Activated CD4-positive, alpha-beta T cell treated with anti-CD3 and anti-CD28 coated beads for 36 hours (primary cell): ENCODE measurements at regions not wholly inside any gene's neighbourhood (a gene's known extent, or its start where the extent isn't known, plus 50 kb on each side); places are given as distances from the start of the nearest gene placed in this dataset.

Source experiments
- ATAC-seq: fragments of 200-7000 bp; cut with Tn5 transposase; one replicate; pipeline ENCODE4 v1.10.0; 2021; ENCODE audit warnings: mild to moderate bottlenecking, moderate library complexity
- CTCF ChIA-PET: fragments of 350-600 bp; sonication (Branson Sonifier 250); formaldehyde crosslinking; loops from one replicate; lab custom pipeline; 2021; ENCODE audit warnings: antibody characterized with exemption; lab: Charles Lee
- POLR2A ChIA-PET: fragments of 350-600 bp; sonication (Branson Sonifier 250); formaldehyde crosslinking; loops from one replicate; lab custom pipeline; 2021; ENCODE audit warnings: antibody characterized with exemption, inconsistent platforms; lab: Charles Lee
- DNase-seq: peaks from one replicate; pipeline ENCODE4 v3.0.0-alpha.2; 2020
- H3K27ac Mint-ChIP-seq: one replicate; pipeline ENCODE4 v1.8.0; 2021; ENCODE audit warnings: mixed read lengths
- H3K27me3 Mint-ChIP-seq: one replicate; pipeline ENCODE4 v1.8.0; 2021; ENCODE audit warnings: mixed read lengths
- H3K36me3 Mint-ChIP-seq: one replicate; pipeline ENCODE4 v1.8.0; 2021; ENCODE audit warnings: low read depth, mixed read lengths
- H3K4me1 Mint-ChIP-seq: one replicate; pipeline ENCODE4 v1.8.0; 2021; ENCODE audit warnings: mixed read lengths
- H3K4me3 Mint-ChIP-seq: one replicate; pipeline ENCODE4 v1.8.0; 2021; ENCODE audit warnings: mild to moderate bottlenecking, moderate library complexity, mixed read lengths
- H3K9me3 Mint-ChIP-seq: one replicate; pipeline ENCODE4 v1.8.0; 2021; ENCODE audit warnings: low read depth, mixed read lengths
- intact Hi-C, 2 experiments: fragments of 100-400 bp; cut with DNase I in 1 of 2; cut with micrococcal nuclease in 1 of 2; formaldehyde crosslinking; loops; one replicate each; pipeline versions ENCODE4 v1.14.2 to v1.15.1; 2022 to 2024; cut with DNase I, micrococcal nuclease

DNA sequence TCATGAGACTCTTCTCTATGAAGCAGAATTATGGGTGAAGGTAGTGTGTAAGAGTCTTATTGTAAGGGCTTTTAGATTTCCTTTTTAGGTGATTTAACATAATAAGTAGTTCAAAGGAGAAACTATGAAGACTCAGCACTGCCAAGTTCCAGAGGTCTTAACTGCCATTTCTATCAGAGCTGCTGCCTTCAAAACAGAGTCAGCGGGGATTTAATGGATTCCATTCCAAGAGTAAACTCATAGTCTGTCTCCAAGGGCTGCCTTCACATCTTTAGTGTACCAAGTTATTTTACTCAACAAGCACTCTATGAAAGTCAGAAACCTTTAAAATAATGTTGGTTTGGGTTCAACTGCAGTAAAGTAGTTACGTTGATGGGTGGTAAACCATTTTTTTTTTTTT is 289.6 kb upstream of the HTR2A start:
- no peaks in the 10 kb centered on the region for H3K9me3 Mint-ChIP-seq
- ATAC-seq, result no peak
- H3K27ac Mint-ChIP-seq, result no peak overlapping the region
- ChIA-PET POLR2A (no interaction called here), CTCF (no interaction called here)
- H3K27me3 Mint-ChIP-seq, result peaks cover 18% of the 10 kb centered on the region
- H3K4me3 Mint-ChIP-seq, result no peak overlapping the region
- intact Hi-C loops, result no loop called here
- H3K4me1 Mint-ChIP-seq, result no peaks in the 10 kb centered on the region
- no peaks in the 10 kb centered on the region for H3K36me3 Mint-ChIP-seq
- no peak for DNase-seq

DNA sequence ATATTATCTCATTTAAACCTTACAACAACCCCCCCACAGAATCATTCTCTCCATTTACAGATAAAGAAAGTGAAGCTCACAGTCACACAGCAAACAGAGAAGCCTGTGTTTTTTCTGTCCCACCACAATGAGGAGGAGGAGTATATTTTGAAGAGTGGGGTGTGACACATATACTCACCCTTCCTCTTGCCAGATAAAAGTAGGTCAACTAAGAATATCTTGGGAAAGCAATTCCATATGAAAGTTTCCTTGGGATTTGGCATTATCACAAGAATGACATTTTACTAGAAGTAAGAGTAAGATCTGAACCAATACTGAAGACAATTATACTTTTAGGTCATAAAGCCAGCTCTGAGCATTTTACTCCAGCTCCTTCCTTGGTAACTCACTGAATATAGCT is 287.5 kb upstream of the HTR2A start:
- no peak overlapping the region for H3K27ac Mint-ChIP-seq
- ATAC-seq, result no peak
- intact Hi-C loops, result no loop called here
- ChIA-PET POLR2A (no interaction called here), CTCF (interaction anchor here (1.1 kb wide), 1 partner anchor 11 kb away, joined by 3 read pairs; no protein-coding TSS in a partner anchor)
- DNase-seq, result no peak
- peaks cover 18% of the 10 kb centered on the region for H3K27me3 Mint-ChIP-seq
- H3K4me3 Mint-ChIP-seq, result no peak overlapping the region
- no peaks in the 10 kb centered on the region for H3K9me3 Mint-ChIP-seq
- no peaks in the 10 kb centered on the region for H3K36me3 Mint-ChIP-seq
- H3K4me1 Mint-ChIP-seq, result no peaks in the 10 kb centered on the region

DNA sequence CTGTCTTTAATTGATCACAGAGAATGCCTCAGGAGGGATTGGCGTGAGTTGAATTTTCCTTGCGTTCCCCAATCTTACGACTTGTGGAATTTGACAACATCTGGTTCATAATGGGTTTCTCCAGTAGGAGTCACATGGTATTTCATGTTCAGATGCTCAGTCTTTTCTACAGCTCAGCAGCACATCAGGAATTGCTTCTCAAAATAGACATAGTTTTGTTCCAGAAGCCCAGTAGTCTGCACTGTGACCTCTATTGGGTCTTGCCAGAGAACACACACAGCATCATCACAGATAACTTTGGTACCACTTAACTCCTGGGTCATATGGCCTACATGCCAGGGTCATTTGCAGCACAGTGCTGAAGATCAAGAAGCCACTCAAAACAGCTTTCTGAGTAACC is 282.5 kb upstream of the HTR2A start:
- no peak overlapping the region for H3K27ac Mint-ChIP-seq
- H3K4me3 Mint-ChIP-seq, result no peak overlapping the region
- CTCF ChIA-PET, result no interaction called here
- no peaks in the 10 kb centered on the region for H3K9me3 Mint-ChIP-seq
- ATAC-seq (no peak), DNase-seq (no peak)
- intact Hi-C loops, result no loop called here
- POLR2A ChIA-PET, result no interaction called here
- no peaks in the 10 kb centered on the region for H3K36me3 Mint-ChIP-seq
- no peaks in the 10 kb centered on the region for H3K4me1 Mint-ChIP-seq
- H3K27me3 Mint-ChIP-seq, result peaks cover 18% of the 10 kb centered on the region

DNA sequence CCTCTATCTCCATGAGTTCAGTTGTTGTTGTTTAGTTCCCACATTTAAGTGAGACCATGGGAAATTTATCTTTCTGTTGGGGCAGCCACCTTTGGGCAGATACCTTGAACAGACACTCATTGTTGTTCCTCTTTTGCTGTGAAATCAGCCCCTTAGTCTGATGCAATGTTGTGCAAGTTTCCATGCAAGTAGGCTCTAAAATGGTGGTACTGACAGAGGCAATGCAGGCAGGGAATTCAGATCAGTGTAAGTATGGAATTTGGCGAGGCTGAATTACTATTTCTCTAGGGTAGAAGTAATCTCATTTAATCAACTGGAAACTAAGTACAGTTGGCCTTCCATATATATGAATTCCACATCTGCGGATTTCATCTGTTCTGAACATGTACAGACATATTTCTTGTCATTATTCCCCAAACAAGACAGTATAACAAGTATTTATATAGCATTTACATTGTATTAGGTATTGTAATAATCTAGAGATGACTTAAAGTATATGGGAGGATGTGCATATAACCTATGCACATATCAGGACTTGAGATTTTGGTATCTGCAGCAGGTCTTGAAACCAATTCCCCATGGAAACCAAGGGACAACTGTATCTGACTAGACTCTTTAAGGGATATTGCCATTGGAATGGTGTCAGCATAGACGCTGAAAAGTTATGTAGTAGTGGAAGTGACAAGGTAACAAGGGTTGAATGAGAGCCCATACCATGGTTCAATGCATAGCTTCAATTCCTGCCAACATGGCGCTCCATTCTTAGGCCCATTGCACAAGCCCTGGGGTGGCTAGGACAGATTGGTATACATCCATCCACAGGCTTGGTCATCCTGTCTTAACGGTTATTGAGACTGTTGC is 281.5 kb upstream of the HTR2A start:
- ChIA-PET CTCF (no interaction called here), POLR2A (no interaction called here)
- H3K36me3 Mint-ChIP-seq, result no peaks in the 10 kb centered on the region
- H3K27me3 Mint-ChIP-seq, result peaks cover 12% of the 10 kb centered on the region
- H3K27ac Mint-ChIP-seq, result no peak overlapping the region
- H3K4me3 Mint-ChIP-seq, result no peak overlapping the region
- H3K4me1 Mint-ChIP-seq, result no peaks in the 10 kb centered on the region
- no peak for DNase-seq
- intact Hi-C loops, result no loop called here
- no peaks in the 10 kb centered on the region for H3K9me3 Mint-ChIP-seq
- no peak for ATAC-seq

DNA sequence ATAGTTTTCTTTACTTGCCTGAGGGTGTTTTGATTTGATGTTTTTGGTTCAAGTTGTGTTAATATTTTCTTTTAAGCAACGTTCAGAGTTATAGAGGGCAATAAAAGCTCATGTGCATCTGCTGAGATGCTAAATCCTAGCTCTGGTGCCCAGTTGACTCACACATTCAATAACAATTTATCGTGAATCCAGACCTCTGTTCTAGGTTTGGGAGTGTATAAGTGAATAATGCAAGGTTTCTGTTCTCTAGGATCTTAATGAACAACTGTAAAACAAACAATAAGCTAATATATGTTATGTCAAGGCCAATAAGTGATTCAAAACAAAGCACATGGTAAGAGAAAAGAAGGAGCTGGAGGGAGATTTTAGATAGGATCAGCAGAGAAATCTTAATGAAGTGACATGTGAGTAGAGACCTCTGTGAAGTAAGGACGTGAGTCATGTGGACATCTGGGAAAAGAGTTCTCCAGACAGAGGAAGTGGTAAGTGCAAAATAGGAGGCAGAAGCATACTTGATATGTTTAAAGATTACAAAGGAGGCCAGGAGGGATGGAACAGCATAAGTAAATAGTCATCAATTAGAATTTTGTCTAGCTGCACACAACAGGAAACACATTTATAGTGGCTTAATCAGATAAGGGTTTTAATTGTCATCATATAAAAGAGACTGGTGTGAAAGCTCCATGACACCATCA is 278.5 kb upstream of the HTR2A start:
- Mint-ChIP-seq H3K27ac (no peak overlapping the region), H3K4me1 (no peaks in the 10 kb centered on the region), H3K36me3 (no peaks in the 10 kb centered on the region), H3K27me3 (peaks cover 9% of the 10 kb centered on the region), H3K9me3 (no peaks in the 10 kb centered on the region), H3K4me3 (no peak overlapping the region)
- ChIA-PET CTCF (no interaction called here), POLR2A (no interaction called here)
- ATAC-seq (no peak), DNase-seq (no peak)
- intact Hi-C loops, result no loop called here

DNA sequence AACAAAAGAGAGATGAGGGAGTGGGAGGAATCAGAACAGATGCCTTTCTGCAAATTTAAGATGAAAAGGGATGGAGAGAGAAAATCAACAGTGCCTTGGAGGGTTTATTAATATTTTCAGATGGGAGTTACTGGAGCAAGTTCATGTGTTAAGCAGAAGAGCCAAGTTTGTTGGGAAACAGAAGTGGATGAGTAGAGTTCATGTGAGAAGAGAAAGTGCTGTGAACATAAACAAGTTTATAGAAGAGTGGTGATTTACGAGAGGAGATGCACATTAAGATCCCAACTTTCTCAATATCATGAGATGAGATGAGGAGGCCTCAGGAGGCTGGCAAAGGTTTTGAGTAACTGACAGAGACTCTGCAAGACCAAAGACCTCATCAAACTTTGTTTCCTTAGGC is 274.1 kb upstream of the HTR2A start:
- ChIA-PET POLR2A (no interaction called here), CTCF (interaction anchor here (1.0 kb wide), 1 partner anchor 12 kb away, joined by 3 read pairs; no protein-coding TSS in a partner anchor)
- intact Hi-C loops, result no loop called here
- H3K9me3 Mint-ChIP-seq, result no peaks in the 10 kb centered on the region
- ATAC-seq (no peak), DNase-seq (no peak)
- H3K27ac Mint-ChIP-seq, result no peak overlapping the region
- H3K36me3 Mint-ChIP-seq, result no peaks in the 10 kb centered on the region
- peaks cover 7% of the 10 kb centered on the region for H3K27me3 Mint-ChIP-seq
- H3K4me1 Mint-ChIP-seq, result no peaks in the 10 kb centered on the region
- no peak overlapping the region for H3K4me3 Mint-ChIP-seq

DNA sequence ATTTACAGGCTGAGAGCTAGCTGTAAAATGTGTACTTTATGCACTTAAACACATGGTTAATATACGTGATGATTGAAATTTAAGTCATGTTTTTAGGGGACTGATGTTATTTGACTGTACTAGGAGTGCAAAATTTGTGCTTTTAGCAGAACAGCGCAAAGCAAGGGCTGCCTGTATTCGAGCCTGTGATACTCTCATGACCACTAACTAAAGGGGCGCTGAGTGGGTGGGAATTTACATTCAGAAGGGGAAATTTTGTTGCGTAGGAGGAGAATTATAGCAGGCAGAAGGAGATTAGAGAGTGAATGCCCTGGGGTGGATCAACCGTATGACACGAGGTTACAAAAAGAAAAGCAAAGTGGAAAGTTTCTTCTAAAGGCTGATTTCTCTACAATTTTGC is 271.8 kb upstream of the HTR2A start:
- intact Hi-C loops, result no loop called here
- ATAC-seq, result no peak
- Mint-ChIP-seq H3K27me3 (peaks cover 6% of the 10 kb centered on the region), H3K27ac (no peak overlapping the region), H3K4me1 (no peaks in the 10 kb centered on the region), H3K9me3 (no peaks in the 10 kb centered on the region), H3K36me3 (no peaks in the 10 kb centered on the region), H3K4me3 (no peak overlapping the region)
- POLR2A ChIA-PET, result no interaction called here
- no peak for DNase-seq
- CTCF ChIA-PET, result no interaction called here

DNA sequence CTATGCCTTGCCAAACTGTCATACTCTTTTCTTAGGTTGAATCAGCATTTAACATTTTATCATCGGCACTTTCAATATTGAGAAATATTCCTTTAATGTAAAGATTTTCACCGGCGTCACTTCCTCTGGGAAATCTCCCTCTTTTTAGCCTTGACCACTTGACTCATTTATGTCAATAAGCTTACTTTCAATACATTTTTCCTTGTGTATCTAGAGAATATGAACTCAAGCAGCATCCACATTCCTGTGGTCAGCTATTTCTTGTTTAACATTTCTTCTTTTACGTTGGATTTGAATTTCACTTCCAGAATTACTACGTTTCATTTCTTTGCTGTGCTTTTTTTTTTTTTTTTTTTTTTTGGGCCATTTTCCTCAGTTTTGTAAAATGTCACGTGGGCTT is 271.2 kb upstream of the HTR2A start:
- no peak overlapping the region for H3K4me3 Mint-ChIP-seq
- CTCF ChIA-PET, result no interaction called here
- H3K27ac Mint-ChIP-seq, result no peak overlapping the region
- peaks cover 4% of the 10 kb centered on the region for H3K27me3 Mint-ChIP-seq
- POLR2A ChIA-PET, result no interaction called here
- no peaks in the 10 kb centered on the region for H3K9me3 Mint-ChIP-seq
- no peak for DNase-seq
- no peaks in the 10 kb centered on the region for H3K4me1 Mint-ChIP-seq
- no peak for ATAC-seq
- H3K36me3 Mint-ChIP-seq, result no peaks in the 10 kb centered on the region
- intact Hi-C loops, result no loop called here

DNA sequence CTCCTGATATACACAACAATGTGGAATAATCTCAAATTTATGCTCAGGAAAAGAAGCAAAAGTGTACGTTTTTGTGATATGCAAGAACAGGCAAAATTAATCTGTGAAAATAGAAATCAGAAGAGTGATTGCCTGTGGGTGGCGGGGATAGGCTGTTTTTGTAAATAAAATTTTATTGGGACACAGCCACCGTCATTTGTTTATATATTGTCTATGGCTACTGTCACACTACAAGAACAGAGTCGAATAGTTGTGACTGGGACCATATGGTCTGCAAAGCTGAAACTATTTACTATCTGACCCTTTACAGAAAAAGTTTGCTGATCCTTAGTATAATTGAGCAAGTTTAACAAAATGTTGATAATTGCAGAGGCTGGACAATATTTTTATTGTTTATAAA is 269.5 kb upstream of the HTR2A start:
- Mint-ChIP-seq H3K4me3 (no peak overlapping the region), H3K9me3 (no peaks in the 10 kb centered on the region), H3K27me3 (peaks cover 3% of the 10 kb centered on the region), H3K27ac (no peak overlapping the region), H3K4me1 (no peaks in the 10 kb centered on the region), H3K36me3 (no peaks in the 10 kb centered on the region)
- DNase-seq (no peak), ATAC-seq (no peak)
- CTCF ChIA-PET, result no interaction called here
- intact Hi-C loops, result no loop called here
- POLR2A ChIA-PET, result no interaction called here

DNA sequence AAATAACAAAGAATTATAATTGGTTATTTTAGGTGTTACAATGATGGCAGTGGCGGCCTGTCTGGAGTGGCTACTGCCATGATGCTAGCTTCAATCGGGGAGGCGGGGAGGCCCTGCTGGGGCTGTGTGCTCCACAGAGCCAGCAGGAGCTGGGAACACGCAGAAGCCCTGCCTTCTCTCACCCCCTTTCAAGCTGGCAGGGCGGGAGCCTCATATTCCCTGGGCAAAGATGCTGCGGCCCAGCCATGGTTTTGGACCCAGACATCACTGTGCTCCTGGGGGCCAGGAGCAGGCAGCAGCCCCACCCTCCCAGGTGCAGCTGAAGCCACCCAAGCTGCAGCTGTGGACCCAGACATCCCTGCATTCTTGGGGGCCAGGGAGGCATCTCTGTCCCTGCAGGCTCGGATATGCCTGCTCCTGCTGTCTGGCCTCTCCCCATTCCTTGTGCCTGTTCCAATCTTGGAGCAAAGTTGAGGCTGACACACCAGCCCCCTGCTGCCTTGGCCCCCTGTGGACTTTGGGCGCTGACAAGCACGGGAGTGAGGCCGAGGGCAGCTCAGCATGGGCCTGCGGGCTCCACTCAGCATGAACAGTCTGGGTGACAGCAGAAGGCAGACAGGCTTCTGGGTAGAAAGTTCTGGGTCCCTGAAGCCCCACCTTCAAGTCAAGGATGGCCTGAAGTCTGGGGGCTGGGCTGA is 263.1 kb upstream of the HTR2A start:
- intact Hi-C loops, result no loop called here
- Mint-ChIP-seq H3K27ac (no peak overlapping the region), H3K4me3 (no peak overlapping the region), H3K4me1 (no peaks in the 10 kb centered on the region), H3K27me3 (peaks cover 2% of the 10 kb centered on the region), H3K9me3 (peaks cover 3% of the 10 kb centered on the region), H3K36me3 (no peaks in the 10 kb centered on the region)
- no peak for ATAC-seq
- no peak for DNase-seq
- ChIA-PET CTCF (interaction anchor here (0.5 kb wide), 1 partner anchor 162 kb away, joined by 3 read pairs; no protein-coding TSS in a partner anchor), POLR2A (interaction anchor here (0.6 kb wide), 1 partner anchor 10 kb away, joined by 5 read pairs; no protein-coding TSS in a partner anchor)

DNA sequence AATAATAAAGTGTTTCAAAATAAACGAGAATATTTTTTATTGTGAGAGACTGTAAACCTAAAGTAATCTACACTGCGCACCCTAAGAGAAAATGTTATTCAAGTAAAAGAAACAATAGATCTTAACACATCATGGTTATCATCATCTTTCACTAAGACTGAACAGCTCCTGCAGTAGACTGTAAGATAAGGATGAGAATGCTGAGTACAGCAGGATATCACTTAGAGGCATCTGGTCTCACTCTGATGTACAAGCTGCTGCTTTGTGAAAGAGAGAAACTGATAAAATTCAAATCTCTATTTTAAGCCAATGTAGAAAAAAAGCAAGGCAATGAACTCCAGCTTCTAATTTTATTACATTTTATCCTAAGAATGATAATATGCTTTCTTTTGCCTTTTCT is 261.7 kb upstream of the HTR2A start:
- Mint-ChIP-seq H3K27me3 (peaks cover 6% of the 10 kb centered on the region), H3K36me3 (no peaks in the 10 kb centered on the region), H3K4me1 (no peaks in the 10 kb centered on the region), H3K27ac (no peak overlapping the region), H3K4me3 (no peak overlapping the region), H3K9me3 (peaks cover 3% of the 10 kb centered on the region)
- CTCF ChIA-PET, result interaction anchor here (0.6 kb wide), 1 partner anchor 98 kb away, joined by 3 read pairs; no protein-coding TSS in a partner anchor
- ATAC-seq (no peak), DNase-seq (no peak)
- intact Hi-C loops, result no loop called here
- POLR2A ChIA-PET, result no interaction called here
